ENCODE measurements at regions not wholly inside any gene's neighbourhood (a gene's known extent, or its start where the extent isn't known, plus 50 kb on each side); places are given as distances from the start of the nearest gene placed in this dataset.

DNA sequence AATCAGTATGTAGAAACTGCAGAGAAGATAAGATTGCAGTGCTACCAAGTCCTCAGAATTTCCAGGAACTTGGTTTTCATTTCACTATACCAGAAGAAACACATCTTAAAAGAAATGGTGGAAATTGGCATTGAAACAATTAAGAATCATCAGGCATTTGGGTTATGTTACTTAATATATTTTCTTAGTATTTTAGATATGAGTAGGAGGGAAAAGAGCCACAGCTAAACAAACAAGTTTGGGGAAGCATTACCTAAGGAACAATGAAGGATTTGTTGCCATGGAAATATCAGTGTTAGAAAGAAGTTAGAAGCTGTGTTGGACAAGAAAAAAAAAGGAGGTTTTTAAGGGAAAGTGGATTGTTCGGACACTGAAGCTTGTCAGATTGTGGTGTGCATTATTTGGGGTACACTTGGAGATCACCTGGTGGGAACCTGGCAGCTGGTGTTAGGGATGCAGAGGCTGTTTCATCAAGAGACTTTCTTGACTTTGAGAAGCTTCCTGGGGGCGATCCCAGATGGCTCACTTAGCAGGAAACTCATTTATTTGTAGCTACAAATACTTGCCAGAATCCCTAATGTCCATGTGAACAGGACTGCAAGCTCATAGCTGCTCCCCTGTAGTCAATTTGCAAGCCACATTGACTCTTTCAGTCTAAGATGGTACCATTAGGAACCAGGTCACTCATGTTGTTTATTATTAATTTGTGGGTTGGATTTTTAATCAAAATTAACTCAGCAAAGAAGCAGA, 246.7 kb downstream of the RFC3 start:
- H3K27me3 Mint-ChIP-seq, result peaks cover 0 to 6% of the 10 kb centered on the region in 2 donors
- H3K9me3 Mint-ChIP-seq, result no peaks in the 10 kb centered on the region
- ATAC-seq (replicated peaks) (no peak), DNase-seq (no peak)
- H3K4me1 Mint-ChIP-seq, result no peaks in the 10 kb centered on the region
- H3K27ac Mint-ChIP-seq, result no peak overlapping the region
- H3K36me3 Mint-ChIP-seq, result no peaks in the 10 kb centered on the region
- no peak overlapping the region for H3K4me3 Mint-ChIP-seq

DNA sequence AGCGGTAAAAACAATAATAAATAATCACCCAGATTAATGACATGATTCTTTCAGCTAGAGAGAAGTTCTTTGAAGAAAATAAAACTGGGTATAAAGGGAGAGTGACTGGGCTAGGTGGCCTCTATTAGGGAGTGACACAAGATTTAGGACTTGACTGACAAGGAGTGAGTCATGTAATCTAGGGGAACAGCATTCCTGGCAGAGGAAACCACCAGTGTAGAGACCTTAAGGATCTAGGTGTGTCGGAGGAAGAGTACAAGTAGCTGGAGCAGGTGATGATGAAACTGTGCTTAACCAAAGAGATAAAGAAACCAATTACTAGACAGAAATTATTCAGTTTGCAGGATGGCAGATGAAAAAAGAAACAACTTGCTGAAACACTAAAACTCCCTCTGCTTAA, 248.0 kb downstream of the RFC3 start:
- Mint-ChIP-seq H3K4me1 (no peaks in the 10 kb centered on the region), H3K4me3 (no peak overlapping the region), H3K27me3 (peaks cover 0 to 6% of the 10 kb centered on the region in 2 donors), H3K36me3 (no peaks in the 10 kb centered on the region), H3K9me3 (no peaks in the 10 kb centered on the region), H3K27ac (no peak overlapping the region)
- no peak for ATAC-seq (replicated peaks)
- DNase-seq, result no peak

DNA sequence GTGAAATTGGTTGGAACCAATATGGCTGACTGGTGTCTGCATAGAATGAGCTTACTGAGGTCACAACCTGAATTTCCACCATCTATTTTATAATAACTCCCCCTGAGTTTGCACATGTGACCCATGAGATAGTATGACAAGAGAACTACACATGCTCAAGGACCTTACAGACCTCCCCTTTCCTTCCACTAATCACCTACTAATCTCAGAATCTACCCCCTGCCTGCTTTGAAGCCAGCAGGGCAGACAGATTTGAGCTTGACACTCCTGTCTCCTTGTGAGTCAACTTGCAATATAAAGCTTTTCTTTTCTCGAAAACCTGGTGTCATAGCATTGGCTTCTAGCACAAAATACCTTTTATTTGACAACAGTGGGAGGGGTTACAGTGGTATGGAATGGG, 248.4 kb downstream of the RFC3 start:
- Mint-ChIP-seq H3K9me3 (no peaks in the 10 kb centered on the region), H3K27ac (no peak overlapping the region), H3K27me3 (peaks cover 0 to 6% of the 10 kb centered on the region in 2 donors), H3K4me3 (no peak overlapping the region), H3K4me1 (no peaks in the 10 kb centered on the region), H3K36me3 (no peaks in the 10 kb centered on the region)
- no peak for ATAC-seq (replicated peaks)
- no peak for DNase-seq

- ATAC-seq (replicated peaks) (no peak), DNase-seq (no peak)
- Mint-ChIP-seq H3K4me3 (no peak overlapping the region), H3K27me3 (no peaks in the 10 kb centered on the region), H3K36me3 (no peaks in the 10 kb centered on the region), H3K9me3 (peaks cover 7 to 11% of the 10 kb centered on the region in 2 donors), H3K27ac (no peak overlapping the region), H3K4me1 (peaks cover 0 to 1% of the 10 kb centered on the region in 2 donors)
Measured at GRCh38 chr13:34070006-34070405, 252.1 kb downstream of the RFC3 start.

- Mint-ChIP-seq H3K27me3 (no peaks in the 10 kb centered on the region), H3K36me3 (no peaks in the 10 kb centered on the region), H3K4me3 (no peak overlapping the region), H3K4me1 (peaks cover 0 to 1% of the 10 kb centered on the region in 2 donors), H3K27ac (no peak overlapping the region), H3K9me3 (peaks cover 7 to 11% of the 10 kb centered on the region in 2 donors)
- ATAC-seq (replicated peaks) (no peak), DNase-seq (no peak)
Measured at GRCh38 chr13:34070544-34071303, 252.8 kb downstream of the RFC3 start.

DNA sequence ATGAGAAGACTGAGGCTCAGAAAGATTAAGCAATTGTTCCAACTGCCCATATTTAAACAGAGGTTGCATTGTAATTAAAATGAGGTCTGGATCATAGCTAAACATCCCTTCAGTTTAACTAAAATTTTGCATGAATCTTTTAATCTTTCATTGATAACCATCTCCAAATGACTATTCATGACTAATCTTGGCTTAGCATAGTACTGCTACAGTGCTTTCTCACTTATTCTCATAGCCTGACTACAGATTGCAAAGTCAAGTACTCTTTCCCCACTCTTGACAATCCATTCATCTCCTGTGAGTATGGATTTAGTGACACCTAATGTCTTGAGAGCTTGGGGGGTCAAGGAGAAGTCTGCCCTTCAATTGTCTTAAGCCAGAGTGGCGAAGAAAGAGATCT, 258.4 kb downstream of the RFC3 start:
- peaks cover 7 to 11% of the 10 kb centered on the region in 2 donors for H3K9me3 Mint-ChIP-seq
- H3K27me3 Mint-ChIP-seq, result no peaks in the 10 kb centered on the region
- H3K36me3 Mint-ChIP-seq, result no peaks in the 10 kb centered on the region
- ATAC-seq (replicated peaks) (no peak), DNase-seq (no peak)
- no peak overlapping the region for H3K4me3 Mint-ChIP-seq
- no peak overlapping the region for H3K27ac Mint-ChIP-seq
- H3K4me1 Mint-ChIP-seq, result peaks cover 0 to 1% of the 10 kb centered on the region in 2 donors

DNA sequence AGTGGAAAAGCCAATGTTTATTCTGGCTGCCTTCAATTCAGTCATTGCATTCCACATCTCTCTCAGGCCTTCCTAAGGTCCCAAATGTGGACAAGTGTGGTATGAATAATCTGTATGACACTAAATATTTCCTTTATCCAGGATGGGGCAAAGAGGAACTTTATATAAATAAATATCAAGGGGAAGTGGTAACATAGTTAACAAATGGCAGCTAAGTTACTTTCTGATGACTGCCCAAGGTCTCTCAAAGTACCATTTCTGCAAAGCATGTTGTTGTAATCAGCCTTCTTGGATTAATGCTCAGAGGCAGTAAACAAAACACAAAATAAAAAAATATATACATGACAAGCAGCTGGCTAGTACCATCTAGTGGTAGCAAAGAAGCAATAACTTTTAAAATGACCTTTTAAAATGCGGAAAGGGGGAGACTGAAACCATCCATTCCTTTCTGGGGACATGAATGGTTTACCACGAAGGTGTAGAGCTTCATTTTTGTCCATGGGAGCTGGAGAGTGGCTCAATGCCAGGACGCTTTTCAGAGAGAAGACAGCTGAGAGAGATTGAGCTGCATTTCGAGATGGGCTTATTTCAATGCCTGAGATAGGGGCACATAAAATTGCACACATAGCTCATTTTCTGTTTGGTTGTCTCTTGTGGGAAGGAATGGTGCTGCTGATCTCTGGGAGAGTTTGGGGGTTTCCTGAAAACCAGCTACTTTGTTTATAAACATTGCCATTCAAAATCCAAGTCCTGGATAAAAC, 259.2 kb downstream of the RFC3 start:
- Mint-ChIP-seq H3K36me3 (no peaks in the 10 kb centered on the region), H3K27ac (no peak overlapping the region), H3K9me3 (peaks cover 7 to 11% of the 10 kb centered on the region in 2 donors), H3K4me3 (no peak overlapping the region), H3K4me1 (peaks cover 0 to 1% of the 10 kb centered on the region in 2 donors), H3K27me3 (no peaks in the 10 kb centered on the region)
- DNase-seq (no peak), ATAC-seq (replicated peaks) (no peak)

DNA sequence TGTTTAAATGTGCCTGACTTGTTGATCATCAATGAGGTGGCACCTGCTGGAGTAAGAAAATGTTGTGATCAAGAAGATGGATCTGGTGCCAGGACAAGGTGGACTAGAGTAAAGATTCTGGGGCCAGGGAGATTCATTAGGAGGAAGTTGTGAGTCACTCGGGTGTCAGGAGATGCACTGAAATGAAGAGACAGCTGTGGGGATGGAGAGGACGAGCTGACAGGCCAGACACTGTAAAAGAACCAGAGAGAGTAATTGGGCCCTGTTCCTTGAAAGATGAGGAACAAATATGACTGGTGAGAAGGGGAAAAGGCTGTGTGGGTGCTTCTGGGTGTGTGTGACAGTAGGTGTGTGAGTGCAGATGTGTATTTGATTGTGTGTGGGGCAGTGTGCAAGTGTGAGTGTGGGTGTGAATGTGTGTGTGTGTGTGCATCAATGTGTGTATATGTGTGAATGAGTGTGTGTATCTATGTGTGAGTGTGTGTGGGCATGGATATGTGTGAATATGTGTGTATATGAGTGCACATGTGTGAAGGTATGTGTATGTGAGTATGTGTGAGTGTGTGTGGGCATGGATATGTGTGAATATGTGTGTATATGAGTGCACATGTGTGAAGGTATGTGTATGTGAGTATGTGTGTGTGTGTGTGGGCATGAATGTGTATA, 260.5 kb downstream of the RFC3 start:
- Mint-ChIP-seq H3K4me1 (no peaks in the 10 kb centered on the region), H3K27ac (no peak overlapping the region), H3K36me3 (no peaks in the 10 kb centered on the region), H3K27me3 (no peaks in the 10 kb centered on the region), H3K9me3 (peaks cover 6 to 7% of the 10 kb centered on the region in 2 donors), H3K4me3 (no peak overlapping the region)
- ATAC-seq (replicated peaks), result no peak
- DNase-seq, result no peak

DNA sequence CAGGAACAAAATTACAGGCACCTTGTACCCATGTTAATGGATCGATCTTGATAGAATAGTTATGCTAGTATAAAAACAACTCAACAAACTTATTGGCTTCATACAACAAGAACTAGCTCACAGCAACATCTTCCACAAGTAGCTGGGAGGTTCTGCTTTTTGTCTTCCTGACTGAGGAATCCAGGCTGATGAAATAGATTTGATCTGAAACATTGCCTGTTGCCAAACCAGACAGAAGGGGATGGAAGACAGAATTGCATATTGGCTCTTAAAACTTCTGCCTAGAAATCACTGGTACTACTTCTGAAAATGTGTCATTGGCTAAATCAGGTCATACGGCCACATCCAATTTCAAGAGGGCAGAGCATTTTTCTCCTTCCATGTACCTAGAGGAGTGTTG, 267.3 kb downstream of the RFC3 start:
- H3K4me1 Mint-ChIP-seq, result peaks cover 0 to 1% of the 10 kb centered on the region in 2 donors
- ATAC-seq (replicated peaks) (no peak), DNase-seq (no peak)
- H3K4me3 Mint-ChIP-seq, result no peak overlapping the region
- no peaks in the 10 kb centered on the region for H3K36me3 Mint-ChIP-seq
- H3K27me3 Mint-ChIP-seq, result peaks cover 0 to 3% of the 10 kb centered on the region in 2 donors
- peaks cover 6 to 14% of the 10 kb centered on the region in 2 donors for H3K9me3 Mint-ChIP-seq
- no peak overlapping the region for H3K27ac Mint-ChIP-seq

- Mint-ChIP-seq H3K4me3 (no peak overlapping the region), H3K27ac (no peak overlapping the region), H3K36me3 (no peaks in the 10 kb centered on the region), H3K9me3 (peaks cover 6 to 14% of the 10 kb centered on the region in 2 donors), H3K27me3 (peaks cover 0 to 10% of the 10 kb centered on the region in 2 donors), H3K4me1 (peaks cover 0 to 1% of the 10 kb centered on the region in 2 donors)
- DNase-seq, result no peak
- no peak for ATAC-seq (replicated peaks)
Measured at GRCh38 chr13:34086281-34086680, 268.3 kb downstream of the RFC3 start.

DNA sequence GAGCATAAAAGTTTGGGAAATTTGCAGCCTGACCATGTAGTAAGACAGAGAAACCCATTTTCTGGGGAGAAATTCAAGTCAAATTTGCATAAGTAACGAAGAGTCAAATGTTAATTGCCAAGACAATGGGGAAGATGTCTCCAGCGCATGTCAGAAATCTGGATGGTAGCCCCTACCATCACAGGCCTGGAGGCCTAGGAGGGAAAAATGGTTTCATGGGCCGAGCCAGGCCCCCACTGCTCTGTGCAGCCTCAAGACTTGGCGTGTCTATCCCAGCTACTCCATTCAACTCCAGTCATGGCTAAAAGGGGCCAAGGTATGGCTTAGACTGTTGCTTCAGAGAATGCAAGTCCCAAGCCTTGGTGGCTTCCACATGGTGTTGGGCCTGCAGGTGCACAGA, 269.8 kb downstream of the RFC3 start:
- peaks cover 6 to 14% of the 10 kb centered on the region in 2 donors for H3K9me3 Mint-ChIP-seq
- no peaks in the 10 kb centered on the region for H3K36me3 Mint-ChIP-seq
- no peak overlapping the region for H3K27ac Mint-ChIP-seq
- no peak overlapping the region for H3K4me3 Mint-ChIP-seq
- peaks cover 0 to 1% of the 10 kb centered on the region in 2 donors for H3K4me1 Mint-ChIP-seq
- no peak for DNase-seq
- no peak for ATAC-seq (replicated peaks)
- H3K27me3 Mint-ChIP-seq, result peaks cover 0 to 10% of the 10 kb centered on the region in 2 donors

DNA sequence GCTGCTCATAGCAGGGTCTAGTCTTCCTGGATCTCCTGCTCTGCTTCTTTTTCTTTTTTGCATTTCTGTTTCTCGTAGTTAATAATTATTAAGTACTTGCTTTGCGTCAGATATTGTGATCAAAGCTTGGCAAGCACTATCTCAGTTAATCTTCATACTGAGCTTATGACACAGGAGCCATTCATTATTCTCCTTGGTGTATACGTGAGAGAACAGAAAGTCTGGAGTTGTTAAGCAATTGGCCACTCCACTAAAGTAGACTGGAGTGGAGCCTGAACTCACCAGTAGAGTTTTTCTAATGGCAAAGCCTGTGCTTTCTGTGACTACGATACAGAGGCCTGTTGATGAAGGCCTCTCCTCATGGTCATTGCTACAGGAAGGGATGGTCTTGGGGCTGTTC, 285.9 kb downstream of the RFC3 start:
- Mint-ChIP-seq H3K4me3 (no peak overlapping the region), H3K9me3 (peaks cover under 1 to 1% of the 10 kb centered on the region in 2 donors), H3K4me1 (no peaks in the 10 kb centered on the region), H3K27me3 (peaks cover 0 to 6% of the 10 kb centered on the region in 2 donors), H3K36me3 (no peaks in the 10 kb centered on the region), H3K27ac (no peak overlapping the region)
- ATAC-seq (replicated peaks), result no peak
- no peak for DNase-seq

GRCh38 chr13:34104853-34105252, 286.9 kb downstream of the RFC3 start:
- H3K36me3 Mint-ChIP-seq, result no peaks in the 10 kb centered on the region
- H3K4me1 Mint-ChIP-seq, result no peaks in the 10 kb centered on the region
- peaks cover 0 to 6% of the 10 kb centered on the region in 2 donors for H3K27me3 Mint-ChIP-seq
- no peak overlapping the region for H3K27ac Mint-ChIP-seq
- no peak overlapping the region for H3K4me3 Mint-ChIP-seq
- peaks cover 3 to 6% of the 10 kb centered on the region in 2 donors for H3K9me3 Mint-ChIP-seq
- ATAC-seq (replicated peaks) (no peak), DNase-seq (no peak)

DNA sequence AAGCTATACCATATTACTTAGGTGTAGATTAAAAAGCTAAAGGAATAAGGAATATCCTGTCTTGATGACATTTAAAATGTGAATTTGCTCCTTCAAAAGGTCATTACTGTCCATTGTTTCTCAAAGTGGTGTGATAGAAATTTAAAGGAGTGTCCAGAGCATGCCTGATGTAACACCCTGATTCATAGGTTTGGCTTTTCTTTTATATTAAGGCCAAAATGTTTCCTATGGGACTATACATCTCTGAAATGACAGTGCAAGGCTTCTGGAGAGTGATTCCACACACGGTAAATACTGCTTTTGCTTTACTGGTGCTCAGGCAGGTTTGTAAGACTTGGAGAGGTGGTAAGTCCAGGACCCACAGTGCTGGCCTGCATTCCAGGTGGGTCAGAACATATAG, 289.9 kb downstream of the RFC3 start:
- H3K9me3 Mint-ChIP-seq, result peaks cover 3 to 7% of the 10 kb centered on the region in 2 donors
- no peaks in the 10 kb centered on the region for H3K4me1 Mint-ChIP-seq
- DNase-seq (no peak), ATAC-seq (replicated peaks) (no peak)
- no peaks in the 10 kb centered on the region for H3K36me3 Mint-ChIP-seq
- no peaks in the 10 kb centered on the region for H3K27me3 Mint-ChIP-seq
- no peak overlapping the region for H3K27ac Mint-ChIP-seq
- H3K4me3 Mint-ChIP-seq, result no peak overlapping the region
